Progenitor cell of endocrine pancreas (in vitro differentiated cells): ENCODE measurements at regions not wholly inside any gene's neighbourhood (a gene's known extent, or its start where the extent isn't known, plus 50 kb on each side); places are given as distances from the start of the nearest gene placed in this dataset.

ENCODE experiments used
- DNase-seq: peaks from one replicate; pipeline ENCODE4 v3.0.0; 2021; ENCODE audit warnings: low spot score; ENCODE audit not compliant: unreplicated experiment
- H3K27ac Mint-ChIP-seq: 2 replicates; pipeline ENCODE4 v1.8.0; 2021; ENCODE audit warnings: mild to moderate bottlenecking, moderate library complexity, mixed read lengths
- H3K27me3 Mint-ChIP-seq: 2 replicates; pipeline ENCODE4 v1.8.0; 2021; ENCODE audit warnings: mixed read lengths
- H3K36me3 Mint-ChIP-seq: 2 replicates; pipeline ENCODE4 v1.8.0; 2022; ENCODE audit warnings: mixed read lengths; ENCODE audit not compliant: insufficient read depth
- H3K4me1 Mint-ChIP-seq: 2 replicates; pipeline ENCODE4 v1.8.0; 2021; ENCODE audit warnings: low read depth, mixed read lengths
- H3K4me3 Mint-ChIP-seq: 2 replicates; pipeline ENCODE4 v1.8.0; 2021; ENCODE audit warnings: low read depth, mild to moderate bottlenecking, moderate library complexity, mixed read lengths
- H3K9me3 Mint-ChIP-seq: 2 replicates; pipeline ENCODE4 v1.8.0; 2021; ENCODE audit warnings: low read depth, mixed read lengths
- TF ChIP-seq, protein P1 (sequence below): fragments of 200-600 bp; sonication (generic); IDR thresholded peaks from one replicate; pipeline ENCODE4 v1.5.0; 2021; ENCODE audit warnings: antibody characterized with exemption, mild to moderate bottlenecking; ENCODE audit not compliant: unreplicated experiment

GRCh38 chr9:23887781-23888180 lies 61.7 kb upstream of the ELAVL2 start:
- no peaks in the 10 kb centered on the region for H3K36me3 Mint-ChIP-seq
- DNase-seq: no peak
- no peak overlapping the region for H3K4me3 Mint-ChIP-seq
- no peak overlapping the region for H3K27ac Mint-ChIP-seq
- TF ChIP-seq, protein P1, sequence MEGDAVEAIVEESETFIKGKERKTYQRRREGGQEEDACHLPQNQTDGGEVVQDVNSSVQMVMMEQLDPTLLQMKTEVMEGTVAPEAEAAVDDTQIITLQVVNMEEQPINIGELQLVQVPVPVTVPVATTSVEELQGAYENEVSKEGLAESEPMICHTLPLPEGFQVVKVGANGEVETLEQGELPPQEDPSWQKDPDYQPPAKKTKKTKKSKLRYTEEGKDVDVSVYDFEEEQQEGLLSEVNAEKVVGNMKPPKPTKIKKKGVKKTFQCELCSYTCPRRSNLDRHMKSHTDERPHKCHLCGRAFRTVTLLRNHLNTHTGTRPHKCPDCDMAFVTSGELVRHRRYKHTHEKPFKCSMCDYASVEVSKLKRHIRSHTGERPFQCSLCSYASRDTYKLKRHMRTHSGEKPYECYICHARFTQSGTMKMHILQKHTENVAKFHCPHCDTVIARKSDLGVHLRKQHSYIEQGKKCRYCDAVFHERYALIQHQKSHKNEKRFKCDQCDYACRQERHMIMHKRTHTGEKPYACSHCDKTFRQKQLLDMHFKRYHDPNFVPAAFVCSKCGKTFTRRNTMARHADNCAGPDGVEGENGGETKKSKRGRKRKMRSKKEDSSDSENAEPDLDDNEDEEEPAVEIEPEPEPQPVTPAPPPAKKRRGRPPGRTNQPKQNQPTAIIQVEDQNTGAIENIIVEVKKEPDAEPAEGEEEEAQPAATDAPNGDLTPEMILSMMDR: no peak
- H3K4me1 Mint-ChIP-seq: no peaks in the 10 kb centered on the region
- H3K27me3 Mint-ChIP-seq: no peaks in the 10 kb centered on the region
- peaks cover 13% of the 10 kb centered on the region for H3K9me3 Mint-ChIP-seq
